Transverse colon (tissue), 4 donors: ENCODE measurements at regions not wholly inside any gene's neighbourhood (a gene's known extent, or its start where the extent isn't known, plus 50 kb on each side); places are given as distances from the start of the nearest gene placed in this dataset.

Experiments used
- DNase-seq: peaks from one replicate; pipeline ENCODE4 v3.0.0-alpha.2; 2019
- H3K27ac ChIP-seq, 4 donors: fragments of 200-600 bp; sonication (generic); 2 replicates each; pipeline ENCODE4 v1.5.1; 2016 to 2018; ENCODE audit warnings: inconsistent platforms in 4 of 4
- H3K27me3 ChIP-seq: fragments of 200-600 bp; sonication (generic); 2 replicates; pipeline ENCODE4 v1.5.1; 2017; ENCODE audit warnings: inconsistent platforms
- H3K36me3 ChIP-seq, 4 donors: fragments of 200-600 bp; sonication (generic); 2 replicates each; pipeline ENCODE4 v1.5.1; 2017 to 2019; ENCODE audit warnings: inconsistent platforms in 4 of 4
- H3K4me1 ChIP-seq, 4 donors: fragments of 200-600 bp; sonication (generic); 2 replicates each; pipeline ENCODE4 v1.5.1; 2017 to 2020; ENCODE audit warnings: inconsistent platforms in 4 of 4
- H3K4me3 ChIP-seq, 4 donors: fragments of 200-600 bp; sonication (generic); 1 replicate in 1 of 4; 2 replicates in 3 of 4; pipeline versions ENCODE4 v1.5.1 to v1.6.1; 2017 to 2019; ENCODE audit warnings: inconsistent platforms in 4 of 4
- H3K9me3 ChIP-seq, 2 donors: fragments of 200-600 bp; sonication (generic); 2 replicates each; pipeline ENCODE4 v1.5.1; 2017 to 2019; ENCODE audit warnings: inconsistent platforms in 2 of 2
- CTCF ChIP-seq, 5 experiments: fragments of 200-600 bp in 3 of 5; fragments of 450-650 bp in 2 of 5; sonication (generic) in 3 of 5; IDR thresholded peaks; 1 replicate in 2 of 5; 2 replicates in 3 of 5; pipeline ENCODE4 v1.5.1; 2016 to 2017; ENCODE audit warnings: antibody characterized with exemption in 5 of 5, inconsistent platforms in 3 of 5, mild to moderate bottlenecking in 2 of 5, moderate library complexity in 1 of 5
- EP300 ChIP-seq: sonication (generic); formaldehyde crosslinking; IDR thresholded peaks from one replicate; pipeline ENCODE4 v1.6.1; 2017; ENCODE audit warnings: antibody characterized with exemption, low read depth
- POLR2A ChIP-seq: fragments of 450-650 bp; IDR thresholded peaks from one replicate; pipeline ENCODE4 v1.6.1; 2016; ENCODE audit warnings: antibody characterized with exemption, mild to moderate bottlenecking, moderate library complexity
- POLR2AphosphoS5 ChIP-seq, 3 donors: sonication (generic); formaldehyde crosslinking; IDR thresholded peaks; one replicate each; pipeline ENCODE4 v1.6.1; 2016; ENCODE audit warnings: antibody characterized with exemption in 3 of 3
- WGBS, 2 donors: methylation state at CpG; one replicate each; pipeline ENCODE4 v1.1.5; 2018; ENCODE audit warnings: low coverage in 1 of 2; 5-methylcytosine and 5-hydroxymethylcytosine counted together
- in situ Hi-C, 4 donors: fragments of 200-750 bp; cut with MboI; loops; one replicate each; pipeline versions ENCODE4 v1.15.0 to v1.15.1; 2017; ENCODE audit warnings: low sequenced_read_pairs in 3 of 4, low pct_ligation_motif_present in 1 of 4, low pct_unique_long_range_greater_than_20kb in 1 of 4
- intact Hi-C: fragments of 100-400 bp; cut with DNase I; formaldehyde crosslinking; loops from one replicate; pipeline ENCODE4 v1.15.1; 2023; ENCODE audit warnings: low total_unique reads

DNA sequence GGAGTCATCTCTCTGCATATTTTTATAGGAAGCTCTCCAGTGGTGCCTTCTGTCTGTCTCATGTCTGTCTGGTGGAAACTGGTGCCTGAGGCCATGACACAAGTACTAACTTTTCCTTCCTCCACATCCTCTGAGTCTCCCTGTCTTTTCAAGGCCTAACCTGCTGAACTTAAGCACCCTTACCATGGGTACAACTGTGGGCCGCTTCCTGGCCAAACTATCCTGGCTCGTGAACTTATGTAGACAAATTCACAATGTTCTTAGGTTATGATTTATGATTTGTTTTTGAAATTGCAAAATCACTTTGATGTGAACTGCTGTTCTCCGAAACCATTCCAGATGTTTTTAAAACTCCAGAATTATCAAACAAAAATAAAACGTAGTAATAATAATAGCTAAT is 804.5 kb upstream of the POU3F3 start:
- Histone ChIP-seq H3K9me3 (no peaks in the 10 kb centered on the region), H3K27me3 (no peaks in the 10 kb centered on the region), H3K36me3 (no peaks in the 10 kb centered on the region), H3K27ac (no peak overlapping the region), H3K4me1 (no peaks in the 10 kb centered on the region), H3K4me3 (no peak overlapping the region)
- in situ Hi-C loops = no loop called here
- no peak for TF ChIP-seq EP300
- no peak for DNase-seq
- 67 to 72% methylated on average over 4 of the region's 4 CpGs for WGBS, 2 donors
- intact Hi-C loops = no loop called here

DNA sequence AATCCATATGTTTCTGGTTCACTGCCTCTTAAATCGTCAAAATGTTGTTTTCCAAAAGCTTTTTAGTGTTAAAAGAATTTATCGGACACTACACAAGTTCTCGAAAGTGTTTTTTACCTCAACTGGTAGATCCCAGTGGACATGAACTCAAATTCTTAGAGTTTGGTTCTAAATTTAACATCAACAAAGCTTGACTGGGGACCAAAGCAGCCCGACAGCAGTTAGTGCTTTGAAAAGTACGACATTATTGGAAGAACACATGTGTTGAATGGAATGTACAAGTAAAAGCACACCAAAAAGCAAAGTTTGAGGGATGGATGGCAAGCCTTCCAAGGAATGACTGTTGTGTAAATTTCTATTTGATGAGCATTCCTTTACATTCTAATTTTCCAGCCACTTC is 803.9 kb upstream of the POU3F3 start:
- Histone ChIP-seq H3K27ac (no peak overlapping the region), H3K4me3 (no peak overlapping the region), H3K9me3 (no peaks in the 10 kb centered on the region), H3K27me3 (no peaks in the 10 kb centered on the region), H3K36me3 (no peaks in the 10 kb centered on the region), H3K4me1 (no peaks in the 10 kb centered on the region)
- intact Hi-C loops = no loop called here
- no peak for DNase-seq
- in situ Hi-C loops = no loop called here
- TF ChIP-seq POLR2AphosphoS5 (IDR thresholded peaks at IDR 0.05) = no peak
- TF ChIP-seq EP300 = no peak
- TF ChIP-seq CTCF (IDR thresholded peaks at IDR 0.05) = no peak
- no peak for TF ChIP-seq POLR2A
- 69 to 79% methylated on average over 3 to 5 of the region's 5 CpGs for WGBS, 2 donors

DNA sequence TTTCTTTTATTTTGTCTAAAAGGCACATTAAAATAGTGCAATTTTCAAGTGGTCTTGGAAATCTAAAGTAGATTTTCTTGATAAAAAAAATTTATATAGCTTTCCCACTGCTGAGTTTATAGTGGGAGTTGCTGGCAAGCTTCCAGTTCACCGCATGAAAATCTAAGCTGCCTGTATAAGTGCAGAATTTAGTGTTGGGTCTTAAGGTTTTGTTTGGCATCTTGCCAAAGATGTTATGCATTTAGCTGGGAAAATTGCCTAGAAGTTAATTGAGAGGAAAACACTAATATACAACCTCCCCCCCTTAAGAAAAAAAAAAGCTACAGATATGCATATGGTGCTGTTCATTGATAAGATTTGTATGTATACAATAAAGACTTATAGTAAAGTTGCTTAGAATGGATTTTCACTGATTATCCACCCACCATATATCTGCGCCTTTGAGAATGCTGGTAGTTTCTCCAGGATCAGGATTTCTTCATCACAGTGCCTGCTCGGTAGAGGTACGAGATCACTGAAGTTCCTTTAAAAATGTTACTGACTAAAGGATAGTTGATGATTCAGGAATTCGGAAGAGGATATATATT is 803.2 kb upstream of the POU3F3 start:
- WGBS, 2 donors = 74 to 79% methylated on average over 5 of the region's 5 CpGs
- DNase-seq = no peak
- no peak overlapping the region for H3K4me3 ChIP-seq
- H3K9me3 ChIP-seq = no peaks in the 10 kb centered on the region
- no peaks in the 10 kb centered on the region for H3K27me3 ChIP-seq
- no peaks in the 10 kb centered on the region for H3K36me3 ChIP-seq
- intact Hi-C loops = no loop called here
- no peak overlapping the region for H3K27ac ChIP-seq
- in situ Hi-C loops = no loop called here
- TF ChIP-seq EP300 (no peak), POLR2AphosphoS5 (IDR thresholded peaks at IDR 0.05) (no peak), CTCF (IDR thresholded peaks at IDR 0.05) (no peak), POLR2A (no peak)
- H3K4me1 ChIP-seq = no peaks in the 10 kb centered on the region

GRCh38 chr2:104051766-104052165 is 802.1 kb upstream of the POU3F3 start:
- intact Hi-C loops = no loop called here

More at GRCh38 chr2:104051766-104052165, 802.1 kb upstream of the POU3F3 start:
- Histone ChIP-seq H3K27ac (no peak overlapping the region), H3K36me3 (no peaks in the 10 kb centered on the region), H3K4me3 (no peak overlapping the region), H3K27me3 (no peaks in the 10 kb centered on the region), H3K9me3 (no peaks in the 10 kb centered on the region), H3K4me1 (no peaks in the 10 kb centered on the region)
- TF ChIP-seq POLR2A (no peak), POLR2AphosphoS5 (IDR thresholded peaks at IDR 0.05) (no peak), EP300 (no peak), CTCF (IDR thresholded peaks at IDR 0.05) (no peak)
- in situ Hi-C loops = no loop called here
- no peak for DNase-seq
- 70 to 87% methylated on average over 2 to 6 of the region's 6 CpGs for WGBS, 2 donors
